ENCODE measurements at regions not wholly inside any gene's neighbourhood (a gene's known extent, or its start where the extent isn't known, plus 50 kb on each side); places are given as distances from the start of the nearest gene placed in this dataset.

DNA sequence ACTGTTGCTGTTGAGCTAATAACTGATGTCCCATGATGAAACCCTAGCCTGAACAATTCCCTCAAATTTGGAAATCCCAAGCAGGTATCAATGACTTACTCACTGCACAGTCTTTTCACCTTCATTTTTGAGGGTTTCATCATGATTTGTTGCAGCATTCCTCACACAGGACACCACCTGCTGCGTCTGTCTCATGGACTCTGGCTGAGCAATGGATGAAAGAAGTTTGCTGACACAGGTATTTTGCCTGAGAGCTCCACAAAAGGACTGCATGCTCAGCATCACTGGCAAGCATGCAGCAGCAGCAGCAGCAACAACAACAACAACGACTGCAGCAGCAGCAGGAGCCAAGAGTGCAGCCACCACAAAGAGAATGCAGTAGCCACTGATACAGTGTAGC lies 955.4 kb upstream of the AMELY start:
- TF ChIP-seq, protein P1, sequence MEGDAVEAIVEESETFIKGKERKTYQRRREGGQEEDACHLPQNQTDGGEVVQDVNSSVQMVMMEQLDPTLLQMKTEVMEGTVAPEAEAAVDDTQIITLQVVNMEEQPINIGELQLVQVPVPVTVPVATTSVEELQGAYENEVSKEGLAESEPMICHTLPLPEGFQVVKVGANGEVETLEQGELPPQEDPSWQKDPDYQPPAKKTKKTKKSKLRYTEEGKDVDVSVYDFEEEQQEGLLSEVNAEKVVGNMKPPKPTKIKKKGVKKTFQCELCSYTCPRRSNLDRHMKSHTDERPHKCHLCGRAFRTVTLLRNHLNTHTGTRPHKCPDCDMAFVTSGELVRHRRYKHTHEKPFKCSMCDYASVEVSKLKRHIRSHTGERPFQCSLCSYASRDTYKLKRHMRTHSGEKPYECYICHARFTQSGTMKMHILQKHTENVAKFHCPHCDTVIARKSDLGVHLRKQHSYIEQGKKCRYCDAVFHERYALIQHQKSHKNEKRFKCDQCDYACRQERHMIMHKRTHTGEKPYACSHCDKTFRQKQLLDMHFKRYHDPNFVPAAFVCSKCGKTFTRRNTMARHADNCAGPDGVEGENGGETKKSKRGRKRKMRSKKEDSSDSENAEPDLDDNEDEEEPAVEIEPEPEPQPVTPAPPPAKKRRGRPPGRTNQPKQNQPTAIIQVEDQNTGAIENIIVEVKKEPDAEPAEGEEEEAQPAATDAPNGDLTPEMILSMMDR (IDR thresholded peaks at IDR 0.05) = no peak
- no peak for TF ChIP-seq POLR2A (IDR thresholded peaks at IDR 0.05)

Measured in lower leg skin (tissue), 3 donors.